ENCODE measurements at regions not wholly inside any gene's neighbourhood (a gene's known extent, or its start where the extent isn't known, plus 50 kb on each side); places are given as distances from the start of the nearest gene placed in this dataset.
A peak's percentile ranks its signal among the peaks of the same experiment; 100 is the strongest.

DNA sequence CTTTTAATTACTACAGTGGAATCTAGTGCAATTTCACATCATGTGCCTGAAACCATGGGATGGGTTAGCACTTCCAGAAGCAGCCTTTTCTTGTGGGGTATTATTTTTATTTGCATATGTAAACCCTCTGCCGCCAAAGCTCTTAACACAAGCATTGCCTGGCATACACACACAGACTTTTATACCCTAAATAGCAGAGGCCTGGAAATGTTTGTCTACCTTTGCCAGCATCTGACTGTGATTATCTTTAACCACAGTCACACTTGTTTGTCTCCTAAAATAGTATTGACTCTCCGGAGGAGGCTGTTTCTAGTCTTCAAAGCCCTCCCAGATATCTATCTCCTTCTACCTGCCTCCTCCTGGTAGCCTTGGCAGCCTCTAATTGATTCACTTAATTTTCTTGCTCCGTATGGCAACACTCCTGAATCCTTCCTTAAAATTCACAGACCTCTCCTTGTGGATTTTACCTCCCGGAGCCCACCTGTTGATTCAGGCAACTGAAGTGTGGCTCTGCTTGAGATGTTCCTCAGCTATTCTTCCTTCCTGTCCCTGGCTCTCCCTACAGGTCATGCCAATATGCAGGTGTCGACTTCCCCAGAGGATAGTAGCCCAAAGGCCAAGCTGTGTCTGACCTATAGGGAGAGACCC, 127.1 kb upstream of the UMPS start:
- no peak for DNase-seq (ENCODE audit: low read depth)

DNA sequence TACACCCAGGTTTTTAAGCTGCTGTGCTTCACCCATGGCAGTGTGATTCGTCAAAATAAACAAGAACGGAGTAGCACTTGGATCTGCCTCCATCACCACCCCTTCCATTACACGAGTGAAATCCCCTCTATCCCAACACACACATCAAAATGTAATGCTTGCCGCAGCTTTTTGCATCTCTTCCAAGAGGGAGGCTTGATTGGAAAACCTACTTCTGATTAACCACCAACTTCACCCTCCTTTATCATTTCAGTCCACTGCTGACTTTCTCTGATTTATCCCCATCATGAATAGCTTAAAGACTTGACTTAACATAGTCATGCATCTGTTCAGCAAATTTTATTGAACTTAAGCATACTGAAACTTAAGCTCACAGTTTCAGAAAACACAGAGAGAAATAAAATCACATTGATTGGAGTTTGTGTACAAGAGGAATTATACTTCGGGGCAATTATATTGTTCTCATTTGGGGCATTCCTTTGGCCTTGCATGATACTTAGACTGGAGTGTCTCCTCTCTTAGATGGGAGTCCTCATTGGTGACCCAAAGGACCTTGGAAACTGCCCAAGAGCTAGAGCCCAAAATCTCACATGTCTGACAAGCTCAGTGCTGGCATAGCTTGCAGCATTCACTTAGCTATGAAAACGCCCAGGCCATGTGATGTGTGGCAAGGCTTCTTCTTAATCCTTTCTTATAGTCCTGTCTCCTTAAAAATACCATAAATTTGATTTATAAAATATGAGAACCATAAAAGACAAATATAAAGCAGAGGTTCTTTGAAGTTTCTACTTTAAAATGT, 124.3 kb upstream of the UMPS start:
- DNase-seq (ENCODE audit: low read depth) = no peak

- peak; percentile 44 for DNase-seq (ENCODE audit: low read depth)
Measured at GRCh38 chr3:124607163-124607562, 123.1 kb upstream of the UMPS start.

GRCh38 chr3:124609402-124609801, 120.8 kb upstream of the UMPS start:
- DNase-seq (ENCODE audit: low read depth) = no peak

- no peak for DNase-seq (ENCODE audit: low read depth)
Measured at GRCh38 chr3:124610130-124610529, 120.1 kb upstream of the UMPS start.

DNA sequence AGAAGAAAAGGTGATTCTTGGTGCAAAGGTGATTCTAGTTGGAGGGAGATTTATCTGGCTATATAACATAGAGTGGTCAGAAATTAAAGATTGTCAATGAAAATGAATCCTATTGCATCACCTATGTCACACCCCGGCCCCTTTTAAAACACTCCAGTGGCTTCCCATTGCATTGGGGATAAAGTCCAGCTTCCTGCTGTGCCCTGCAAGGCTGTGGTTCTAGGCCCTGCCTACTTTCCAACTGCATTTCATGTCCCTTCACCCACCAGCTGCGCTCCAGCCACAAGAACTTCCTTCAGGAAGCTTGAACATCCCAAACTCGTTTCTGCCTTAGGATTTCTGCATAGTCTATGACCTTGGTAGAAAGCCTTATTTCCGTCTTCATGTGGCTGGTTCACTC, 118.7 kb upstream of the UMPS start:
- DNase-seq (ENCODE audit: low read depth) = no peak

DNA sequence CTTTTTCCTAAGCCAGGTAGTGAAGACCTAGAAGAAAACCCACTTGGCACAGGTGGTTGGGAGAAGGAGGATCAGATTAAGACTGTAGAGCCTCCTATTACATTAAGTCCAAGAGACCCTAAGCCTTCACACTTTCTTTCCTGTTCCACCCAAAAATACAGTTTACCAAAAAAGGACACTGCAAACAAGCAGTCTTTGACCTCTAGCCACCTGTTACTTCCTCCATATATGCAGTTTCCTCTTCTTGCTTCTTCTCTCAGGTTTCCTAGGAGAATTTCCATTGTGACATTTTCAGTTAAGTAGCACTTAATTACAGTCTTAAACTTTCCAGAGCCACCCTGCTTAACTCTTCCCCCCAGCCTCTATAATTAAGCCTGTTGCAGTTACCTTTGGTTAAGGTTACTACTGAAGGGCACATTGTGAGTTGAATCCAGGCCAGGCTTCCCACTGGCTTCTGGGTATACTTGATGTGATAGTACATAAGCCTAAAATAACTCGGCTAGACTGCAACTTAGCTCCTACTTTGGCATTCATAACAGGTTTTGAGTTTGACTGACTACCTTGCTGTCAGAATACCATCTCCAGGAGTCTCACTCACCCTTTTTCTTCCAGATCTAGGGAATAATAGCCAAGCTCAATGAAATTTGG, 114.2 kb upstream of the UMPS start:
- DNase-seq (ENCODE audit: low read depth) = no peak

GRCh38 chr3:124617177-124617576, 113.1 kb upstream of the UMPS start:
- no peak for DNase-seq (ENCODE audit: low read depth)

DNA sequence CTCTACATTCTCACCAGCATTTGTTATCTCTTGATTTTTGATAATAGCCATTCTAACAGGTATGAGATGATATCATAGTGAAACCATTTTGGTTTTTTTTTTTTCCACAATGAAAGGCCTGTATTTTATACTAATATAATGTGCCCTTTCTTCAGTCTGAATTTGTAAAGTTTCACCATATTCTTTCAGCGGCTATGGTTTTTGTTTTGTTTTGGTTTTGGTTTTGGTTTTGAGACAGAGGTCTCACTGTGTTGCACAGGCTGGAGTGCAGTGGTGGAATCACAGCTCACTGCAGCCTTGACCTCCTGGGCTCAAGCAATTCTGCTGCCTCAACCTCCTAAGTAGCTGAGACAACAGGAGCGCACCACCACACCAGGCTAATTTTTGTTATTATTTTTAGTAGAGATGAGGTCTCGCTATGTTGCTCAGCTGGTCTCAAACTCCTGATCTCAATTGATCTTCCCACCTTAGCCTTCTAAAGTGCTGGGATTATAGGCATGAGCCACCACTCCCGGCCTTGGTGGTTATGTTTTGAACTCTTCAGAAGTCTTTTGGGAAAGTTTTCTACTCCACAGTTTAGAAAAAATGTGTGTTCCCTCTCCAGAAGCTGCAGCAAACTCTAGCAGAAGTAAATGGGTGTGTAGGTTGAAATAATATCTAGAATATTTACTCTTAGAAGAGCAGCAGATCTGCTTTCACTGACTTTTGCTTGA, 110.2 kb upstream of the UMPS start:
- DNase-seq (ENCODE audit: low read depth) = no peak

- DNase-seq (ENCODE audit: low read depth) = peak; percentile 33
Measured at GRCh38 chr3:124620600-124621063, 109.6 kb upstream of the UMPS start.

DNA sequence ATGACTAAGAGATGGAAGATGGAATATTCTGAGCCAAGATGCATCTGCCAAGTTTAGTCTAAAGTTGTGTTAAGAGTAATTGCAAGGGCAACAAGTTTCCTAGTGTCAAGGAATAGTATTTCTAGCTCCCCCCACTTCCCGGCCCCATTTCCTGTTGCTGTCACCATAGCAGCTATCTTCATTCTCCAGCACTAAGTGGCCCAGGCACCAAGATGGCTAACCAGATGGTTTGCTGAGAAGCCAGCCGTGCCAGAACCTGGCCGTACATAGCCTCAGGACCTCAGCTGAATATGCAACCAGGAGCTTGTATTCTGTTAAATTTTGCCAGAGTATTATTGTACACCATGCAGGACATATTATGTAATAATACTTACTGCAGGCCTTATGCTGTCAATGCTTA, 108.8 kb upstream of the UMPS start:
- DNase-seq (ENCODE audit: low read depth) = no peak

DNA sequence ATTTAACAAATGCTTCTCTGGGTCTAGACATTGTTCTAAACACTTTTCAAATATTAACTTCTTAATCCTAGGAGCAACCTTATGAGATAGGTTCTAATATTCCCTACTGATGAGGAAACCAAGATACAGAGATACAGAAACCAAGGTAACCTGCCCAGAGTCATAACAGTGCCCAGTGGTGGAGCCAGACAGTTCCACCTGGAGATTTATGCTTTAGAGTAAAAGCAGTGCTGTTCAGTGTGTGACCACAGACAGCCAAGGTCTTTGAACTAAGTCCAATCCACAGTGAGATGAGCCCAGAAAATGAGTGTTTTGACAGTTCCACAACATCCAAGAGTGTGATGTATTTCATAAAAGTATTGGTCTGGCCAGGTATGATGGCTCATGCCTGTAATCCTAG, 105.2 kb upstream of the UMPS start:
- no peak for DNase-seq (ENCODE audit: low read depth)

DNA sequence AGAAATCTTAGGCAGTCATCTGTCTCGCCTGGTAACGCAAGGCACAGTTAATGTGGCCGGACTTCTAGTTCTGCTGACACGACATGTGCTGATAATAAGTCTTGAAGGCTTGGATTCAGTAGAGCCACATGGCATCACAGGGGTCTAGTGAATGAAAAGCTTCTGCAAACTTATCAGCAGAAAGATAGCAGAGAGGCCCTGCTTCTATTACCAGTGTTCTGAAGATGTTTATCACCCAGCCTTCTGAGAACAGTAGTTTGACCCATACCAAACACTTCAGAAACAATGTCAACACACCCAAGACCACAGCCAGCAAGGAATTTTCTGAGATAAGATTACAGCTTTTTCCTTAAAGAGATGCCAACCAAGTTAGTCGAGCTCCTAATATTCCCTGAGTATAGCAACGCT, 102.7 kb upstream of the UMPS start:
- DNase-seq (ENCODE audit: low read depth) = no peak

GRCh38 chr3:124628863-124629262, 101.4 kb upstream of the UMPS start:
- DNase-seq (ENCODE audit: low read depth) = no peak

- no peak for DNase-seq (ENCODE audit: low read depth)
Measured at GRCh38 chr3:124629497-124629896, 100.8 kb upstream of the UMPS start.

DNA sequence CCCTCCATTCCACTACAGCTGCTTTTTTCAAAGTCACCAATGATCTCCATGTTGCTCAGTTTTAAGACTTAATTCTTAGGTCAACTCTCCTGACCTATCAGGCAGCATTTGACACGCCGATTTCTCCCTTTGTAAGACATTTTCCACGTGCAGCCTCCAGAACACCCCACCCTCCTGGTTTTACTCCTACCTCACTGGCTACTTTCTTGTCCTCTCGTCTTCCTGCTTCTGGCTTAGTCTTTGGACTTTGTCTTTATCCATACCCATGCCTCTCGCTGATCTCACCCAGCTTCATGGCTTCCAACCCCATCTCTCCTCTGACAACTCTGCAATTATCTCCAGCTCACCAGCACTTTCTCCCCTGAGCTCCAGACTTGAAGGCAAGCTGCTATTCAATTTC, 99.3 kb upstream of the UMPS start:
- no peak for DNase-seq (ENCODE audit: low read depth)

DNA sequence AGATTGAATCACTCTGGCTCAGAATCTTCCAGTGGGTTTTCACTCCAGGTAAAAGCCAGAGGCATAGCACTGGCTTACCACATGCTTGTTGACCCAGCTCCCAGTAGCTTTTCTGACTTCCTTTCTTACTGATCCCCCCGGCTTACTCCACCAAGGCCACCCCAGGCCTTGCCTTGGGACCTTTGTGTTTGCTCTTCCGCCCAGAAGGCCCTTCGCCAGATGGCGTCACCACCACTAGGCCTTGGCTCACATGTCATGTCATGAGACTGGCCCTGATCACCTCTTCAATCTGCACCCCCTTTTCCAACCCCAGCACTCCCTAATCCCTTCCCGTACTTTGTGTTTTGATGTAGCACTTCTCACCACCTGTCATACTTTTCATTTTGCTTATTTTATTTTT, 98.5 kb upstream of the UMPS start:
- no peak for DNase-seq (ENCODE audit: low read depth)

- DNase-seq (ENCODE audit: low read depth) = no peak
Measured at GRCh38 chr3:124632566-124633140, 97.6 kb upstream of the UMPS start.

- DNase-seq (ENCODE audit: low read depth) = no peak
Measured at GRCh38 chr3:124633524-124633923, 96.7 kb upstream of the UMPS start.

GRCh38 chr3:124634210-124635168, 95.8 kb upstream of the UMPS start:
- no peak for DNase-seq (ENCODE audit: low read depth)

DNA sequence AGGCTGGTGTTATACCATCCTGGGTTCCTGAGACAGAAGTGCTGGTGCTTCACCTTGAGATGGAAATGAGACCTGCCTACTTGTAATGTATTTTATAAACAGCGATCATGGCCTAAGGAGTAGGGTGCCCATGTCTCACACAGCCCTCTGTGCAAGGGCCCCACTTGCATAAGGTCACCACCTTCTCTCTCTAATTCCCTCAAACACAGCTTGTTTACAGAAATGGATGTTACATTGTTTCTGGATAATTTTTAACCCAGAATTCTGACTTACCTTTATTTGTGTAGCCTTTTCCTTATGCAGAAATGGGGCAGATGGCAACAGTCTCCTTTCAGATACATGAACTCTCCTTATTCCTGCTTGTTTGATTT, 95.1 kb upstream of the UMPS start:
- no peak for DNase-seq (ENCODE audit: low read depth)
